Heart left ventricle (tissue), 13 donors: ENCODE measurements at regions not wholly inside any gene's neighbourhood (a gene's known extent, or its start where the extent isn't known, plus 50 kb on each side); places are given as distances from the start of the nearest gene placed in this dataset.

Source experiments
- CTCF ChIP-seq, 12 donors: fragments of 200-600 bp; sonication (generic) in 4 of 12; IDR thresholded peaks; one replicate each; pipeline versions ENCODE4 v1.5.0 to v1.8.0; 2018 to 2022; ENCODE audit warnings: antibody characterized with exemption in 12 of 12, mild to moderate bottlenecking in 5 of 12
- POLR2A ChIP-seq, 2 donors: fragments of 450-650 bp; IDR thresholded peaks; one replicate each; pipeline ENCODE4 v1.6.1; 2017; ENCODE audit warnings: antibody characterized with exemption in 2 of 2, mild to moderate bottlenecking in 2 of 2, moderate library complexity in 2 of 2
- donor health status: ischemic (EF 13 %, LVEDD 7.1; RV severe dilation, severe dysfunction).
- donor health status: DM: no; HTN: yes; CAD: no.
- donor health status: DM: no; HTN: no; CAD: no.
- donor health status: ischemic (EF 25% LVEDD 6.9; RV normal size, moderate dysfunction).
- donor health status: ischemic (EF 25% LVEDD 5.7; RV mildly dilated, moderate dysfunction).
- donor health status: ischemic (EF 35%, LVEDD 5.7; RV mildly dilated, moderate dysfunction).
- donor health status: nonischemic (EF 11% LVEDD 7.7; RV severe dilation, severe dysfunction).
- donor health status: DM: yes; HTN: yes; CAD: no.
- donor health status: PGD.
- donor health status: ischemic (EF 29% LVEDD 5.4; RV normal size, mild dysfunction).
- donor health status: nonischemic (EF 23%, LVEDD 6.1; RV moderate dilation, normal function).

- TF ChIP-seq CTCF (IDR thresholded peaks at IDR 0.05) (no peak), POLR2A (IDR thresholded peaks at IDR 0.05) (no peak)
These were observed 54.0 kb upstream of the CTTNBP2NL start for GRCh38 chr1:112341986-112342385.
